Stimulated activated CD4-positive, alpha-beta T cell treated with anti-CD3 and anti-CD28 coated beads, Interleukin-15, amount 100 ng/mL, for 1 hour (primary cell): ENCODE measurements at regions not wholly inside any gene's neighbourhood (a gene's known extent, or its start where the extent isn't known, plus 50 kb on each side); places are given as distances from the start of the nearest gene placed in this dataset.

Experiments used
- DNase-seq, 2 donors: peaks; one replicate each; pipeline ENCODE4 v3.0.0-alpha.2; 2020; ENCODE audit warnings: low read depth in 1 of 2, low spot score in 1 of 2

- DNase-seq, result no peak
Observed at GRCh38 chr2:57864926-57865325, 181.7 kb upstream of the VRK2 start.

GRCh38 chr2:57867730-57868129 lies 178.9 kb upstream of the VRK2 start:
- no peak for DNase-seq

GRCh38 chr2:57868619-57869139 lies 177.9 kb upstream of the VRK2 start:
- no peak for DNase-seq

- DNase-seq, result no peak
Observed at GRCh38 chr2:57869758-57870344, 176.8 kb upstream of the VRK2 start.

GRCh38 chr2:57876313-57876712 lies 170.3 kb upstream of the VRK2 start:
- no peak for DNase-seq

GRCh38 chr2:57877811-57878170 lies 168.8 kb upstream of the VRK2 start:
- DNase-seq, result no peak

- DNase-seq, result no peak
Observed at GRCh38 chr2:57878171-57878865, 168.3 kb upstream of the VRK2 start.

GRCh38 chr2:57878866-57879210 lies 167.8 kb upstream of the VRK2 start:
- DNase-seq, result no peak

- DNase-seq, result no peak
Observed at GRCh38 chr2:57880446-57880845, 166.2 kb upstream of the VRK2 start.

- no peak for DNase-seq
Observed at GRCh38 chr2:57880967-57881366, 165.6 kb upstream of the VRK2 start.

GRCh38 chr2:57881998-57882888 lies 164.4 kb upstream of the VRK2 start:
- DNase-seq, result no peak

GRCh38 chr2:57882895-57883515 lies 163.6 kb upstream of the VRK2 start:
- DNase-seq, result no peak

GRCh38 chr2:57884281-57884680 lies 162.3 kb upstream of the VRK2 start:
- no peak for DNase-seq

GRCh38 chr2:57885742-57886141 lies 160.9 kb upstream of the VRK2 start:
- no peak for DNase-seq

GRCh38 chr2:57886161-57886786 lies 160.3 kb upstream of the VRK2 start:
- no peak for DNase-seq

GRCh38 chr2:57888463-57888862 lies 158.1 kb upstream of the VRK2 start:
- DNase-seq, result no peak

GRCh38 chr2:57890464-57890863 lies 156.1 kb upstream of the VRK2 start:
- no peak for DNase-seq

GRCh38 chr2:57891086-57891712 lies 155.4 kb upstream of the VRK2 start:
- no peak for DNase-seq

- no peak for DNase-seq
Observed at GRCh38 chr2:57892920-57893319, 153.7 kb upstream of the VRK2 start.

GRCh38 chr2:57893347-57893746 lies 153.3 kb upstream of the VRK2 start:
- DNase-seq, result no peak

GRCh38 chr2:57893786-57894185 lies 152.8 kb upstream of the VRK2 start:
- no peak for DNase-seq
